Esophagus squamous epithelium (tissue), 5 donors: ENCODE measurements at regions not wholly inside any gene's neighbourhood (a gene's known extent, or its start where the extent isn't known, plus 50 kb on each side); places are given as distances from the start of the nearest gene placed in this dataset.

ENCODE experiments used
- DNase-seq: peaks from one replicate; lab custom pipeline; 2025; lab: John Stamatoyannopoulos, UW
- H3K27ac ChIP-seq, 4 donors: fragments of 200-600 bp; sonication (generic); one replicate each; pipeline ENCODE4 v1.5.1; 2016 to 2019; ENCODE audit warnings: mild to moderate bottlenecking in 1 of 4
- H3K27me3 ChIP-seq, 4 donors: fragments of 200-600 bp; sonication (generic); 1 replicate in 3 of 4; 2 replicates in 1 of 4; pipeline versions ENCODE4 v1.5.1 to v1.6.0; 2017 to 2021; ENCODE audit warnings: antibody characterized with exemption in 1 of 4
- H3K36me3 ChIP-seq, 3 donors: fragments of 200-600 bp; sonication (generic); one replicate each; pipeline ENCODE4 v1.5.1; 2016 to 2019
- H3K4me1 ChIP-seq, 3 donors: fragments of 200-600 bp; sonication (generic); one replicate each; pipeline ENCODE4 v1.5.1; 2017 to 2019
- H3K4me3 ChIP-seq, 4 donors: fragments of 200-600 bp; sonication (generic); 1 replicate in 3 of 4; 2 replicates in 1 of 4; pipeline ENCODE4 v1.5.1; 2016 to 2019; ENCODE audit warnings: mild to moderate bottlenecking in 2 of 4, moderate library complexity in 1 of 4
- H3K9me3 ChIP-seq, 3 donors: fragments of 200-600 bp; sonication (generic); one replicate each; pipeline ENCODE4 v1.5.1; 2016 to 2019
- CTCF ChIP-seq, 6 experiments: fragments of 450-650 bp in 4 of 6; fragments of 200-600 bp in 2 of 6; sonication (generic) in 2 of 6; IDR thresholded peaks; one replicate each; pipeline ENCODE4 v1.5.1; 2016 to 2019; ENCODE audit warnings: antibody characterized with exemption in 6 of 6, mild to moderate bottlenecking in 4 of 6, moderate library complexity in 4 of 6
- POLR2A ChIP-seq, 4 donors: fragments of 450-650 bp; IDR thresholded peaks; one replicate each; pipeline ENCODE4 v1.6.1; 2017; ENCODE audit warnings: antibody characterized with exemption in 4 of 4, mild to moderate bottlenecking in 4 of 4, moderate library complexity in 3 of 4
- WGBS, 2 donors: methylation state at CpG; one replicate each; pipeline ENCODE4 v1.1.5; 2018; 5-methylcytosine and 5-hydroxymethylcytosine counted together
- intact Hi-C: fragments of 100-400 bp; cut with DNase I; formaldehyde crosslinking; loops from one replicate; pipeline ENCODE4 v1.15.0; 2022
- donor health status: DM: yes; HTN: yes; CAD: no.

- 94 to 95% methylated on average over 27 to 33 of the region's 50 CpGs for WGBS, 2 donors
- Histone ChIP-seq H3K27ac (no peak overlapping the region), H3K4me1 (no peaks in the 10 kb centered on the region), H3K27me3 (peaks cover 0 to 14% (median 0%) of the 10 kb centered on the region in 4 donors), H3K36me3 (no peaks in the 10 kb centered on the region), H3K9me3 (no peaks in the 10 kb centered on the region), H3K4me3 (no peak overlapping the region)
- no peak for DNase-seq
- TF ChIP-seq CTCF (IDR thresholded peaks at IDR 0.05) (no peak), POLR2A (IDR thresholded peaks at IDR 0.05) (no peak)
- intact Hi-C loops = no loop called here
Measured at GRCh38 chr18:78726326-78727056, 253.1 kb upstream of the SALL3 start.

GRCh38 chr18:78727057-78727739 is 252.4 kb upstream of the SALL3 start:
- H3K27me3 ChIP-seq = peaks cover 0 to 18% (median 0%) of the 10 kb centered on the region in 4 donors
- no peak overlapping the region for H3K4me3 ChIP-seq
- no peaks in the 10 kb centered on the region for H3K9me3 ChIP-seq
- no peaks in the 10 kb centered on the region for H3K36me3 ChIP-seq
- H3K4me1 ChIP-seq = no peaks in the 10 kb centered on the region
- DNase-seq = no peak
- no peak for TF ChIP-seq POLR2A (IDR thresholded peaks at IDR 0.05)
- no peak for TF ChIP-seq CTCF (IDR thresholded peaks at IDR 0.05)
- WGBS, 2 donors = 88 to 95% methylated on average over 21 to 22 of the region's 25 CpGs
- no peak overlapping the region for H3K27ac ChIP-seq
- intact Hi-C loops = no loop called here

- H3K4me3 ChIP-seq = no peak overlapping the region
- DNase-seq = no peak
- intact Hi-C loops = no loop called here
- no peaks in the 10 kb centered on the region for H3K36me3 ChIP-seq
- no peaks in the 10 kb centered on the region for H3K4me1 ChIP-seq
- H3K9me3 ChIP-seq = no peaks in the 10 kb centered on the region
- TF ChIP-seq CTCF (IDR thresholded peaks at IDR 0.05) (no peak), POLR2A (IDR thresholded peaks at IDR 0.05) (no peak)
- H3K27me3 ChIP-seq = peaks cover 0 to 21% (median 0%) of the 10 kb centered on the region in 4 donors
- H3K27ac ChIP-seq = no peak overlapping the region
- WGBS, 2 donors = 70 to 75% methylated on average over 7 to 14 of the region's 22 CpGs
Measured at GRCh38 chr18:78727877-78728783, 251.5 kb upstream of the SALL3 start.

- TF ChIP-seq POLR2A (IDR thresholded peaks at IDR 0.05) = no peak
- no peak for TF ChIP-seq CTCF (IDR thresholded peaks at IDR 0.05)
- intact Hi-C loops = no loop called here
- H3K4me3 ChIP-seq = no peak overlapping the region
- no peaks in the 10 kb centered on the region for H3K9me3 ChIP-seq
- no peak overlapping the region for H3K27ac ChIP-seq
- DNase-seq = no peak
- peaks cover 0 to 14% (median 0%) of the 10 kb centered on the region in 4 donors for H3K27me3 ChIP-seq
- no peaks in the 10 kb centered on the region for H3K36me3 ChIP-seq
- WGBS, 2 donors = 75 to 85% methylated on average over 6 to 9 of the region's 25 CpGs
- H3K4me1 ChIP-seq = no peaks in the 10 kb centered on the region
Measured at GRCh38 chr18:78728784-78729467, 250.7 kb upstream of the SALL3 start.
